ENCODE measurements at regions not wholly inside any gene's neighbourhood (a gene's known extent, or its start where the extent isn't known, plus 50 kb on each side); places are given as distances from the start of the nearest gene placed in this dataset.

- 19 to 33% methylated on average over 10 of the region's 10 CpGs for WGBS, 2 donors
- DNase-seq (no peak), ATAC-seq (peak; percentile 51 to 76 (median 66)), FAIRE-seq (no peak)
- no peaks in the 10 kb centered on the region for H3K9me3 ChIP-seq
- H3K4me1 ChIP-seq, result peaks cover 7 to 9% (median 8%) of the 10 kb centered on the region in 3 donors
- H3K36me3 ChIP-seq, result no peaks in the 10 kb centered on the region
- peak overlapping the region in 2 of 4 donors; percentile 59 to 69 for H3K27ac ChIP-seq
- no peaks in the 10 kb centered on the region for H3K27me3 ChIP-seq
- TF ChIP-seq CTCF (IDR thresholded peaks at IDR 0.05), result no peak
- peak overlapping the region in 2 of 4 donors; percentile 28 to 41 for H3K4me3 ChIP-seq
- intact Hi-C loops (cut with DNase I), result no loop called here
These were observed 100.9 kb downstream of the TSEN15 start for GRCh38 chr1:184152434-184152898.

- TF ChIP-seq CTCF (IDR thresholded peaks at IDR 0.05), result no peak
- Histone ChIP-seq H3K4me3 (peak overlapping the region in 2 of 4 donors; percentile 28 to 41), H3K27me3 (no peaks in the 10 kb centered on the region), H3K27ac (peak overlapping the region in 2 of 4 donors; percentile 59 to 69), H3K4me1 (peaks cover 7 to 10% (median 9%) of the 10 kb centered on the region in 3 donors), H3K36me3 (no peaks in the 10 kb centered on the region), H3K9me3 (no peaks in the 10 kb centered on the region)
- WGBS, 2 donors, result 21 to 43% methylated on average over 11 of the region's 11 CpGs
- intact Hi-C loops (cut with DNase I), result no loop called here
- FAIRE-seq, result no peak
- DNase-seq, result no peak
- peak in 2 of 4 donors; percentile 21 to 27 for ATAC-seq
These were observed 101.4 kb downstream of the TSEN15 start for GRCh38 chr1:184152974-184153373.

- no peak for TF ChIP-seq CTCF (IDR thresholded peaks at IDR 0.05)
- intact Hi-C loops (cut with DNase I), result no loop called here
- no peaks in the 10 kb centered on the region for H3K36me3 ChIP-seq
- 80 to 90% methylated on average over 4 of the region's 4 CpGs for WGBS, 2 donors
- DNase-seq, result no peak
- no peaks in the 10 kb centered on the region for H3K27me3 ChIP-seq
- no peak overlapping the region for H3K4me3 ChIP-seq
- no peaks in the 10 kb centered on the region for H3K9me3 ChIP-seq
- no peak overlapping the region for H3K27ac ChIP-seq
- ATAC-seq, result no peak
- FAIRE-seq, result no peak
- peaks cover 7 to 10% (median 9%) of the 10 kb centered on the region in 3 donors for H3K4me1 ChIP-seq
These were observed 102.2 kb downstream of the TSEN15 start for GRCh38 chr1:184153731-184154130.

GRCh38 chr1:184156521-184157393 is 105.2 kb downstream of the TSEN15 start:
- ATAC-seq (peak; percentile 34 to 69 (median 48)), FAIRE-seq (no peak), DNase-seq (no peak)
- 39% methylated on average over 5 of the region's 5 CpGs for WGBS, 2 donors
- H3K9me3 ChIP-seq, result no peaks in the 10 kb centered on the region
- H3K27me3 ChIP-seq, result no peaks in the 10 kb centered on the region
- intact Hi-C loops (cut with DNase I), result no loop called here
- no peak for TF ChIP-seq CTCF (IDR thresholded peaks at IDR 0.05)
- H3K4me3 ChIP-seq, result no peak overlapping the region
- H3K27ac ChIP-seq, result peak overlapping the region in 2 of 4 donors; percentile 44 to 64
- no peaks in the 10 kb centered on the region for H3K36me3 ChIP-seq
- peaks cover 7 to 10% (median 9%) of the 10 kb centered on the region in 3 donors for H3K4me1 ChIP-seq

- Histone ChIP-seq H3K36me3 (no peaks in the 10 kb centered on the region), H3K9me3 (no peaks in the 10 kb centered on the region), H3K4me3 (no peak overlapping the region), H3K27ac (peak overlapping the region in 2 of 4 donors; percentile 13 to 64), H3K27me3 (no peaks in the 10 kb centered on the region), H3K4me1 (peaks cover 7 to 10% (median 9%) of the 10 kb centered on the region in 3 donors)
- FAIRE-seq (no peak), DNase-seq (no peak), ATAC-seq (no peak)
- TF ChIP-seq CTCF (IDR thresholded peaks at IDR 0.05), result no peak
- intact Hi-C loops (cut with DNase I), result no loop called here
- 21 to 24% methylated on average over 1 of the region's 1 CpG for WGBS, 2 donors
These were observed 105.8 kb downstream of the TSEN15 start for GRCh38 chr1:184157394-184157742.

Data from pancreas (tissue), 10 donors.